HG02840 (cell line): ENCODE measurements at regions not wholly inside any gene's neighbourhood (a gene's known extent, or its start where the extent isn't known, plus 50 kb on each side); places are given as distances from the start of the nearest gene placed in this dataset.

Experiments used
- ATAC-seq: cut with Tn5 transposase; IDR thresholded peaks from one replicate; pipeline ENCODE4 v1.9.1; 2021; ENCODE audit warnings: mild to moderate bottlenecking, moderate library complexity, moderate number of reproducible peaks; ENCODE audit not compliant: unreplicated experiment, low FRiP score

DNA sequence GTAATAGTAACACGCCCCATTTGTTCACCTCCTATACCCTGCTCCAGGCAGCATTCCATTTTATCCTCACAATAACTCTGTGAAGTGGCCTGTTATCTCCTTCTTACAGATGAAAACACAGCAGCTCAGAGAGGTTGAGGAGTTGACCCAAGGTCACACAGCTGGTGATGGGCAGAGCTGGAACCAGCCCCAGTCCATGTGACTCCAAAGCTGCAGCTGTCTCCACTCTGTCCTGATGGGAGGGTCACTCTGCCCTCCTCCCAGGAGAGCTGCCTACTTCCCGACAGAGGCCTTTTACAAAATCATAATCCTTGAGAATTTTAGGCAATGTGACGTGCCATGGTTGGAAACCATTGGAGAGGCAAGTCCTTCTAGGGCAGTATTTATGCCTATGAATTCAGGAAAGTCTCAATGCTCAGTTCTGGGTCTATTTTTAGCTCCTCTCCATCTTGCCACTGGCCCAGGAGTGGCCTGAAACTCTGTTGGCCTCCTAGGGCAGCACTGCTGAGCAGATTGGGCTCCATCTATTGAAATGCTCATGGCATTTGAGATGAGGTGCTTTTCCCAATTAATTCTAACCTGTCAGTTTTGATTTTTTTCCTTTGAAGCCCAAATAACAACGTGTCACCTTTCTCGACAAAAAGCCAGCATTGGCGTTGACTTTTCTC, 50.1 kb upstream of the KCNK12 start:
- ATAC-seq, result no peak
